Caco-2 (cell line): ENCODE measurements at regions not wholly inside any gene's neighbourhood (a gene's known extent, or its start where the extent isn't known, plus 50 kb on each side); places are given as distances from the start of the nearest gene placed in this dataset.

Experiments
- BruUV-seq: library from RNA; stranded (reverse); fragments of 400-500 nt; replicated peaks from 2 replicates; lab custom pipeline; 2021; lab: Mats Ljungman, UMichigan
- CTCF ChIA-PET: fragments of 300-600 bp; sonication (Branson Sonifier 250); formaldehyde crosslinking; loops from one replicate; lab custom pipeline; 2022; ENCODE audit warnings: antibody characterized with exemption; lab: Charles Lee
- POLR2A ChIA-PET: fragments of 300-600 bp; sonication (Branson Sonifier 250); formaldehyde crosslinking; loops from one replicate; lab custom pipeline; 2022; ENCODE audit warnings: antibody characterized with exemption; lab: Charles Lee
- DNase-seq, 2 experiments: peaks; one replicate each; pipeline versions ENCODE4 v3.0.0 to v3.0.0-alpha.2; 2020 to 2022
- H3K27me3 ChIP-seq: replicated peaks from 2 replicates; pipeline ENCODE4 v1.6.0; 2011; ENCODE audit warnings: low read length; ENCODE audit not compliant: control insufficient read depth, insufficient read depth
- H3K36me3 ChIP-seq: 2 replicates; pipeline ENCODE4 v1.5.1; 2011; ENCODE audit warnings: low read length; ENCODE audit not compliant: control insufficient read depth, insufficient read depth
- H3K4me1 ChIP-seq: fragments of 250-450 bp; sonication (Bioruptor Pico); 2 replicates; pipeline ENCODE4 v1.5.1; 2020; ENCODE audit warnings: mild to moderate bottlenecking
- H3K4me3 ChIP-seq: 2 replicates; pipeline ENCODE4 v1.5.1; 2011; ENCODE audit warnings: low read depth, mild to moderate bottlenecking, control low read depth, low read length
- H3K9me3 ChIP-seq: fragments of 250-450 bp; sonication (Bioruptor Pico); 2 replicates; pipeline ENCODE4 v1.5.1; 2020; ENCODE audit warnings: mild to moderate bottlenecking, moderate library complexity
- H3K27ac Mint-ChIP-seq: one replicate; pipeline ENCODE4 v1.8.0; 2022; ENCODE audit warnings: mixed read lengths; ENCODE audit not compliant: unreplicated experiment
- H3K27me3 Mint-ChIP-seq: one replicate; pipeline ENCODE4 v1.8.0; 2022; ENCODE audit warnings: mixed read lengths; ENCODE audit not compliant: insufficient read depth, unreplicated experiment
- H3K36me3 Mint-ChIP-seq: one replicate; pipeline ENCODE4 v1.8.0; 2022; ENCODE audit warnings: mild to moderate bottlenecking, mixed read lengths; ENCODE audit not compliant: insufficient read depth, unreplicated experiment
- H3K4me1 Mint-ChIP-seq: one replicate; pipeline ENCODE4 v1.8.0; 2022; ENCODE audit warnings: low read depth, mixed read lengths; ENCODE audit not compliant: unreplicated experiment
- H3K4me3 Mint-ChIP-seq: one replicate; pipeline ENCODE4 v1.8.0; 2022; ENCODE audit warnings: mild to moderate bottlenecking, moderate library complexity, mixed read lengths; ENCODE audit not compliant: unreplicated experiment
- H3K9me3 Mint-ChIP-seq: one replicate; pipeline ENCODE4 v1.8.0; 2022; ENCODE audit warnings: mixed read lengths; ENCODE audit not compliant: unreplicated experiment
- CTCF ChIP-seq, 2 experiments: fragments of 200-600 bp in 1 of 2; IDR thresholded peaks; 1 replicate in 1 of 2; 2 replicates in 1 of 2; pipeline versions ENCODE4 v1.5.1 to v1.8.0; 2011 to 2022; ENCODE audit warnings: antibody characterized with exemption in 1 of 2, control low read depth in 1 of 2, inconsistent platforms in 1 of 2, low read depth in 1 of 2, low read length in 1 of 2, mild to moderate bottlenecking in 1 of 2, moderate library complexity in 1 of 2; ENCODE audit not compliant: insufficient read depth in 1 of 2, severe bottlenecking in 1 of 2, unreplicated experiment in 1 of 2
- intact Hi-C: fragments of 100-400 bp; cut with micrococcal nuclease; formaldehyde crosslinking; loops from one replicate; pipeline ENCODE4 v1.10.0; 2022; ENCODE audit not compliant: unreplicated experiment

GRCh38 chr18:77911971-77912605 is 662.4 kb downstream of the GALR1 start:
- POLR2A ChIA-PET, result no interaction called here
- no peak overlapping the region for H3K4me3 ChIP-seq
- Mint-ChIP-seq H3K9me3 (no peaks in the 10 kb centered on the region), H3K27ac (no peak overlapping the region), H3K4me3 (no peak overlapping the region), H3K4me1 (no peaks in the 10 kb centered on the region), H3K27me3 (peaks cover 5% of the 10 kb centered on the region), H3K36me3 (no peaks in the 10 kb centered on the region)
- H3K36me3 ChIP-seq, result no peaks in the 10 kb centered on the region
- H3K9me3 ChIP-seq, result no peaks in the 10 kb centered on the region
- no peak for DNase-seq
- intact Hi-C loops, result no loop called here
- CTCF ChIA-PET, result no interaction called here
- BruUV-seq, result no TSS peak
- no peak for TF ChIP-seq CTCF (IDR thresholded peaks at IDR 0.05; ENCODE audit: insufficient read depth in 1 of 2, low read depth in 1 of 2, low read length in 1 of 2, severe bottlenecking in 1 of 2, unreplicated experiment in 1 of 2)
- H3K27me3 ChIP-seq, result no peaks in the 10 kb centered on the region
- no peaks in the 10 kb centered on the region for H3K4me1 ChIP-seq

- BruUV-seq, result no TSS peak
- no peaks in the 10 kb centered on the region for H3K36me3 ChIP-seq
- Mint-ChIP-seq H3K4me3 (no peak overlapping the region), H3K4me1 (no peaks in the 10 kb centered on the region), H3K36me3 (no peaks in the 10 kb centered on the region), H3K27me3 (peaks cover 2% of the 10 kb centered on the region), H3K9me3 (no peaks in the 10 kb centered on the region), H3K27ac (no peak overlapping the region)
- H3K4me1 ChIP-seq, result no peaks in the 10 kb centered on the region
- no peaks in the 10 kb centered on the region for H3K9me3 ChIP-seq
- H3K4me3 ChIP-seq, result no peak overlapping the region
- ChIA-PET POLR2A (no interaction called here), CTCF (no interaction called here)
- no peak for DNase-seq
- TF ChIP-seq CTCF (IDR thresholded peaks at IDR 0.05; ENCODE audit: insufficient read depth in 1 of 2, low read depth in 1 of 2, low read length in 1 of 2, severe bottlenecking in 1 of 2, unreplicated experiment in 1 of 2), result no peak
- H3K27me3 ChIP-seq, result no peaks in the 10 kb centered on the region
- intact Hi-C loops, result no loop called here
Observed at GRCh38 chr18:77918730-77919129, 669.1 kb downstream of the GALR1 start.

- CTCF ChIA-PET, result no interaction called here
- no peaks in the 10 kb centered on the region for H3K9me3 Mint-ChIP-seq
- POLR2A ChIA-PET, result no interaction called here
- H3K4me1 Mint-ChIP-seq, result no peaks in the 10 kb centered on the region
- H3K4me3 ChIP-seq, result no peak overlapping the region
- no peaks in the 10 kb centered on the region for H3K27me3 ChIP-seq
- H3K27me3 Mint-ChIP-seq, result peaks cover 2% of the 10 kb centered on the region
- H3K36me3 Mint-ChIP-seq, result no peaks in the 10 kb centered on the region
- no TSS peak for BruUV-seq
- H3K4me3 Mint-ChIP-seq, result no peak overlapping the region
- H3K9me3 ChIP-seq, result no peaks in the 10 kb centered on the region
- no peak overlapping the region for H3K27ac Mint-ChIP-seq
- intact Hi-C loops, result no loop called here
- no peak for TF ChIP-seq CTCF (IDR thresholded peaks at IDR 0.05; ENCODE audit: insufficient read depth in 1 of 2, low read depth in 1 of 2, low read length in 1 of 2, severe bottlenecking in 1 of 2, unreplicated experiment in 1 of 2)
- no peaks in the 10 kb centered on the region for H3K4me1 ChIP-seq
- H3K36me3 ChIP-seq, result no peaks in the 10 kb centered on the region
- no peak for DNase-seq
Observed at GRCh38 chr18:77919923-77920322, 670.3 kb downstream of the GALR1 start.
